Esophagus squamous epithelium (tissue), 4 donors: ENCODE measurements at regions not wholly inside any gene's neighbourhood (a gene's known extent, or its start where the extent isn't known, plus 50 kb on each side); places are given as distances from the start of the nearest gene placed in this dataset.

Source experiments
- CTCF ChIP-seq, 6 experiments: fragments of 450-650 bp in 4 of 6; fragments of 200-600 bp in 2 of 6; sonication (generic) in 2 of 6; IDR thresholded peaks; one replicate each; pipeline ENCODE4 v1.5.1; 2016 to 2019; ENCODE audit warnings: antibody characterized with exemption in 6 of 6, mild to moderate bottlenecking in 4 of 6, moderate library complexity in 4 of 6
- POLR2A ChIP-seq, 4 donors: fragments of 450-650 bp; IDR thresholded peaks; one replicate each; pipeline ENCODE4 v1.6.1; 2017; ENCODE audit warnings: antibody characterized with exemption in 4 of 4, mild to moderate bottlenecking in 4 of 4, moderate library complexity in 3 of 4

- TF ChIP-seq CTCF (IDR thresholded peaks at IDR 0.05) (no peak), POLR2A (IDR thresholded peaks at IDR 0.05) (no peak)
Measured at GRCh38 chr3:106329521-106329920, 460.7 kb upstream of the CBLB start.
